GM21367 (cell line): ENCODE measurements at regions not wholly inside any gene's neighbourhood (a gene's known extent, or its start where the extent isn't known, plus 50 kb on each side); places are given as distances from the start of the nearest gene placed in this dataset.
"Not testable (repeated sequence)": the region's sequence is repeated elsewhere in the genome, so short reads cannot be mapped to it uniquely, and the experiment has no call there.

Source experiments
- ATAC-seq: cut with Tn5 transposase; IDR thresholded peaks from one replicate; pipeline ENCODE4 v1.9.1; 2021; ENCODE audit not compliant: unreplicated experiment

DNA sequence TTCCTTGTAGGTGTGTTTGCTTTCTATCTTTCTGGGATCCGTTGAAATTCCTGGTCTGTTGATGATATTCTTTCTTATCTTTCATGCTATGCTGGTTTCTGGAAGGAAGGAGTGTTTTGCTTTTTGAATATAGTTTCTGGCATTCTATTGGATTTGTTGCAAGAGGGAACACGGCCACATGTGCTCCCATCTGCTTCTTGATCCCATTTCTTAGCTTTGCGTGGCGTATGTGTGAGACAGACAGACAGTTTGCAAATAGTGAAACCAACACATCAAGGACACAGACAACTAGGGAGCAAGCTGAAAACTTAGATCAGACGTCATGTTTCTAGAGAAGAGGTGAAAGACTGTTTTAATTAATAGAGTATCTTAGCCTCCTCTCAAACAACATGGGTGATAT lies 261.9 kb upstream of the PUDP start:
- no peak for ATAC-seq

DNA sequence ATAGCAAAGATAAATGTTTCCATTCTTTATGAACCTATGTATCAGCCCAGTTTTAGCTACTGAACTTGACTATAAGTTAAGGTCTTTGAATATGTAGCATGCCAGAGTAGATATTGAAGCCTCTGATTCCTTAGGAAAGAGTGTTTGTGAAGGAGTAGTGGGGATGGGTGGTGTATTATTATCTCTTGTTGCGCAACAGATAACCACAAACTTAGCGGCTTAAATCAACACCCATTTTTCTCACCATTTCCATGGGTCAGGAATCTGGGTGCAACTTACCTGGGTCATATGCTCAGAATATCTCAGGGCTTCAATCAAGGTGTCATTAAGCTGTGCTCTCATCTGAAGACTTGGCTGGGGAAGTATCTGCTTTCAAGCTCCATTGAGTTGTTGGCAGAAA lies 251.4 kb upstream of the PUDP start:
- no peak for ATAC-seq

DNA sequence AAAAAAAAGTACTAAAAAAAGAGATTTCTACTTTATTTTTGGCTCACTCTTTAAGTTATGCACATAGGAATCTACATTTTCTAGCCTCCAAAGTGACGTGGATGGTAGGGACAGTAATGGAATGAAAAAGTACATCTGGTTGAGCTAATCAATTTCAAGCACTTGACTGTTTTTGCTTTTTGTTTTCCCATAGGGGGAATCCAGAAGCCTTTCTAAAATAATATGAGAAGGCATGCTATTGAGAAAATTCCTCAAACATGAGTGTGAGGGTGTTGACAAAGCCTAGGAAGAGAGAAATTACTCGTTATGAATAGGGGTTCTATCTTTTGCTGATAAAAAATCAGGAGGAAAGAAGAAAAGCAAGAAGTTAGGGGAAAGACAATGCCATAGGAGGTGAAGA lies 242.5 kb upstream of the PUDP start:
- ATAC-seq, result no peak

DNA sequence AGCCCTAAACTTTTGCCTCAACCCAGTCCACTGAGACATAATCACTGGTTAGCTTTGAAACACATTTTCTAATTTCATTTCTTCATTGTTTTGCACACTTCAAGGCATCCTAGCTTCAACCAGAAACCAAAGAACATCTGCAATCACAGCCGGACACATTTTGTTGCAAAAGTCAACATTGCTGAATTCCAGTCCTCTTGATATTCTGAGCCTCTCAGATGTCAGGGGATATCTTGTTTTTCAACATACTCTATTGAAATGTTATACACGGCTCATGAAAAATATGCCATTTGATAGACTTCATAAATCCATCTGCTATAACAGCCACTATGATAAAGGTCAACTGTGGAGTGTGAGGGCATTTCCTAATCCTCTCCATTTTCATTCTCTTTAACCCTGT lies 241.6 kb upstream of the PUDP start:
- no peak for ATAC-seq

DNA sequence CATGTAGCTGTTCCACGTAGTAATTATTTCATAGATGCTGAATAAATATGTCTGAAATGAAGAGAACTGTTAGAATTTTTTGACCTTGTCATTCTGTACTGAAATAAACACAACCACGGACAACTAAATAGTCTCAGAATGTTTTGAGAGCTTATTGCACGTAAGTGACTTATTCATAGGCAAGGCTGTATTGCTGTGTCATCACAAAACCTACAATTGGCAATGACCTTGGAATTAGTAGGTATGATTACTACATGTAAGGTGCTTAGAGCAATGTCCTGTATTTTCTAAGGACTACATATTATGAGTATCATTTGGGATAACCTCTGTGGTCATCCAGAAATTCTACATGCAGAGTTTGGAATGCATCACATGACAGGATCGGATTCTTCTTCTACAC lies 237.2 kb upstream of the PUDP start:
- no peak for ATAC-seq

DNA sequence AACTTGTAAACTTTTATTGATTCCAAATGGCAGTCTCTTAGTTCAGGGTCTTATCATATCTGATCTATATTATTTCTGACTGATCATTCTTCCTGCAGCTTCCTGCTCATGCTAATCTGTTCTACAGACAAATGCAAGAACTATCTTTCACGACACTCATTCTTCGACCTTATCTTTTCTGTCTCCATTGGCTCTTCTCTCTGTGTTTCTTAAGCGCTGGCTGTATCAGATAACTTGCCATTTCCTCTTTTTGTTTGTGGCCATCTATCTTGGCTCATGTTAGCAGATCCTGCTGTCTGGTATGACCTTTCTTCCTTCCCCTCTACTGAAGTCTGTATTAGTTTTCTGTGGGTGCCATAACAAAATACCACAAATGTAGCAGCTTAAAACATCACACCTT lies 230.5 kb upstream of the PUDP start:
- no peak for ATAC-seq

DNA sequence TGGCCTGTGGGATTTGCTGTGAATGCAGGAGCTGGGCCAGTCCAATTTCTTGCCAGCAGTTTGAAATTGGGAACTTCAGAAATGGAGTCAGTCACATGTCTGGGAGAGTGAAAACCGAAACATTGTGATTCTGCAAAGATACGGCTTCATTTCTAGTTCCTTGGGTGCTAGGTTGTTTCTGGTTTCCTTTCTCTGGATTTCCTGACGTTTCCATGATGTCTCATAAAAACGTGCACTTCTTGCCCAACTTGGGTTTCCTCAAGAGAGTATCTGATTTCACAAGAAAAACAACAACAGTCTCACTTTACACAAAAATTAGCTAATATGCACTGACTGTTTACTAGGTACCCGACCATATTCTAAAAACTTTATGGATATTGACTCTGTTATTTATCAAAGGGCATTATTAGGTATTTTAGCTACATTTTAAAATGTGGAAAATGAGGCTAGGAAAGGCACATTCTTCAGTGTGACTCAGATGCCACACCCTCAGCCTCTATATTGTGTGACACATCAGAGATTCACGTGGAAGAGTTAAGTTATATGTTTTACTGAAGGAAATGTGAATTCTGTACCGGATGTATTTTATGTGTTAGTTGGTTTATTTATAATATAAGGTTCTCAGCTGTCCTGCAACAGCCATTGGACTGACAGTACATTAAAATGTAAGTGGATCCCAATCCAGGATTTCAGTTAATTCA lies 225.0 kb upstream of the PUDP start:
- ATAC-seq, result no peak

DNA sequence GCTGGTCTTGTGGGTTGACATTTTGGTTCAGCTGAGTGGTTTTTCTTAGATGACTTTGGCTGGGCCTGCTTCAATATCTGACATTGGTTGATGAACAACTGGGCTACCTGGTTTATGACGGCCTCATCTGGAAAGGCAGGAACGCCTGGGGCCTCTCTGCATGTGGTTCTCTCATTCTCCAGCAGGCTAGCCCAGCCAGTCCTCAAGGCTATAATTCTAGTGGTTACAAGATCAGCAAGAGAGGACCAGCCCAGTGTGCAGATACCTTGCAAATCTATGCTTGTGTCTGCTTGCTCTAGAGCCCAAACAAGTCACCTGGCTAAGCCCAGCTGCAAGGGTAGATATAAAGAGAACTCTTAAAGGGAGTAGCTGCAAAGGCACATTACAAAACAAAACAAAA lies 214.2 kb upstream of the PUDP start:
- ATAC-seq, result no peak

DNA sequence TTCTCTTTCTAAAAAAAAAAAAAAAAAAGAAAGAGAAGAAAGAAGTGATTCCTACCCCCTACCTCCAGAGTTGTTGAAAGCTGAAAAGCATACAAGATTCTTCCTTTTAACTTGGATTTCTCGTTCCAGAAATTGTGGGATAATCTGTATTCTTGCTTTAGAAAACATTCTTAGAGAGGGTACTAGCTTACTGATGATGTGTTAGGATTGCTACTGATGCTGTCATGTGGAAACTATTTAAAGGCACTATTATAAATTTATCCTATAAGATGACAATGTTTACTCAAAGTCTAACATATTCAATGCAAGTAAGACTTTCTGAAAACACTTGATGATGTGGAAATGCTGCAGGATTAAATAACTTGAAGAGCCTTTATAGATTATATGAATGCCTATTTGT lies 204.0 kb upstream of the PUDP start:
- no peak for ATAC-seq

DNA sequence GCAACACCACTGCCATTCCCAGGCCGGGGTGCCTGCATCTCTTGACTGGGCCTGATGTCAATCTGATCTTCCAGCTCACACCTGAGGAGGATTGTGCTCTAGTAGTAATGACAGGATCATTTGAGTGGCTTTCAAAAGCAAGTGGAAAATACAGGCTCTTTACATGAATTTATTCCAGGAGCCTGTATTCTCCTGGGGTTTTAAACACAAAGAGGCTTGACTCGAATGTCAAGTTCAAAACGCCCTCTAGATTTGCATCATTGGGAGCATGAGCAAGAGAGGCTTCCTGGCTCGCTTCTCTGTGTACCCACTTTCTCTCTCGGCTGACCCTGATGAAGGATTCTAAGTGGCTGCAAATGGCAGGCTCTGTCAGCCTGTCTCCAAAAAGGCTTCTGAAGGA lies 199.5 kb upstream of the PUDP start:
- ATAC-seq, result no peak

DNA sequence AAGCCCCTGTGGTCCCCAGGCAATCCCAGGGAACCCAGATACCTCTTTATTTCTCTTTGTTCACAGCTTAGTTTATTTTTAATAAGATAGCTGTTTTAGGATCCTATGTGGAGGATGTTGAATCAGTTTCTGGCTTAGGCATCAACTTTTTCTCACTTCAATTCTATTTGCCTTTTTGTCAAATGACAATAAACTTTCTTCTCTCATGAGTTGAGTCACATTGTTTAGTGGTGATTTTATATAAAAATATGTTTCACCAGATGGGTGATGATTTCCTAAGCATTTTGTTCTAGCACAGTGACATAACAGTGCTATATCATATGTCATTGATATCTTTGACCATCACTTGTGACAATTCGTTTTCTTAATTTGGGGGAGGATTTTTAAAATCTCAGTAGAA lies 198.1 kb upstream of the PUDP start:
- no peak for ATAC-seq

DNA sequence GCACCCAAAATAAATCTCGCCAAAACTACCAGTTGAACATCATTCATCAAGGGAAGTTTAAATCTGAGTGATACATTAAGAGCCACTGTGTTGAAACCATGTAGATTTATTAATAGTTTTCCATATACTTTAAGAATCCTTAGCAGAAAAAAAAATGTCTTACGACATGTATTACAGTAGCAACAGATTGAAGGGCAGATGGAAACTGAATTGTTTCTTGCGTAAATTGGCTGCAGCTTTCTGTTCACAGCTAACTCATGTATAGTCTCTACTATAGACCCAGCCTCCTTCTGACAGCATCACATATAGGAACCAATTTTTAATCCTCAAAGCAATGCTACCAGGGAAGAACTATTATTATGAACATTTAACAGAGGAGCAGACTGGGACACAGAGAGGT lies 195.2 kb upstream of the PUDP start:
- no peak for ATAC-seq

DNA sequence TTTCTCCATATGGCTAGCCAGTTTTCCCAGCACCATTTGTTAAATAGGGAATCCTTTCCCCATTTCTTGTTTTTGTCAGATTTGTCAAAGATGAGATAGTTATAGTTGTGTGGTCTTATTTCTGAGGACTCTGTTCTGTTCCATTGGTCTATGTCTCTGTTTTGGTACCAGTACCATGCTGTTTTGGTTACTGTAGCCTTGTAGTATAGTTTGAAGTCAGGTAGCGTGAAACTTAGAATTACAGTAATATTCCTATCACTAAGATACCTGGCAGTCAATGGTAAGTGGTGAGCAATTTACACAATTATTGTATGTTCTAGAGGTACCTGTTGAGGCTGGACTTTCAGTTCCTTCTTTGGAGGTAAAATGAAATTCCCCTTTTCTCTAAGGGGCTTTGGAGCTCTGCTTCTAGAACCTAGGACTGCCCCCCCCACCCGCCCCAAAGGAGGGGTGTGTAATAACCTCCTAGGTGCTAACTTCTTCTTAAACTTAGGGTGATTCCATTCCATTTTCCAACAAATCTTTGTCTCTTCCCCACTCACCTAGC lies 187.9 kb upstream of the PUDP start:
- not testable (repeated sequence) for ATAC-seq

DNA sequence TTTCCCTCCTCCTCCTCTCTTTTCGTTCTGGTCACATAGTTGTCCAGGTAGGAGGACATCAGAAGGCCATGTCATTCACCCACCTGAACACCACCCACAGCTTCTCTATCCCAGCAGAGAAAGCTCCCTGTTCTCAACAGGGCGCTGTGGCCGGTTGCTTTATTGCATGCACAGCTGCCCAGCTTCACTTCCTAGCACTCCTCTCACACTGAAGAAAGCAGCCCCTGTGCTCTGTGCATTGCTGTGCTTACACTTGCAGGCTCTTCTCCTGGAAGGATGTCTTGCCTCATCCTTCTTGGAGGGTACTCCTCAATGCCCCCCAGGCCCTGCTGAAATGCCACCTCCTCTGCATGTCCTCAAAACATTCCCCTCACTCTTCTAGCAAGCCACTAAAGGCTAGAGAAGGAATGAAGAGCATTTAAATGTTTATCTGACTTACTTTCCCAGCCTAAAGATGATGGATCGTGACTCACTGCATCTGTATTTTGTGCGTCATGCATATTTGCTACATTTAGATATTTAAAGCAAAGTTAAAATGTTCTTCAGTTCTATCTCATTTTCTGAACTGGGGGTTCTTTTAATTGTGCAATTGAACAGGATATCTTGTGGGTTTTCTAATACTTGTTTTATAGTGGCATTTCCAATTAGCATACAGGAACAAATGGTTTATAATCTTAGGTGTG lies 186.4 kb upstream of the PUDP start:
- no peak for ATAC-seq

DNA sequence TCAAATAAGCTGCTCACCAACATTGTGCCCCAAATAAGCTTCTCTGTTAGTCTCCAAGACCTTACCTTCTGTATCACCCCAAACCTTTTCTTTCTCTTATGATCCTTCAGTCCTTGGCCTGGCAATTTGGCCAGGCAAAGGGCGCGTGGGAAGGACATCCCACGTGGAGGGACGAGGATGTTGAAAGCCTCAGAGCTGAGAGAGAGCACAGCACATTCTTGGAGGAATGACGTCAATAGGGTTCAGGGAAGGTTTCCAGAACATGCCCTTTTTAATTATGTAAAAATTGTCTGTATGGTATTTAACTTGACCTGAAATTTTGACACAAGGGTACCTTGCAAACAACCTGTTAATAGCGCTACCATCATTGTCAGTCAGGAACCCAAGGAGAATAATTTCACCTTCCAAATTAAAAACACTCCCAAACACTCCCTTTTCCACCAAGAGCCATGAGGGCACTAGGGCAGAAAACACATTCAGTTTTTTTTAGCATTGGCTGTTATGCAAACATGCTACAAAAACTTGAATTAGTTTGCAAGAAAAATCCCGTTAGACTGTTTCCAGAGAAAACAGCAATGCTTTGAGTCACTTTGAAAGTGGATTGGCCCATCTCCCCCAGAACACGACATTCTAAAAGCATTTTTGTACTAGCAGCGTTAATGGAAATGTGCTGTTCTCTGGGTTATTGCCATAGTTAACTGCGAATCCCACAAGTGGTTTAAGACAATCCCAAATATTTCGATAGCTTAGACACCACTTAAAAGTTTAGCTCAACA lies 183.2 kb upstream of the PUDP start:
- ATAC-seq, result no peak

DNA sequence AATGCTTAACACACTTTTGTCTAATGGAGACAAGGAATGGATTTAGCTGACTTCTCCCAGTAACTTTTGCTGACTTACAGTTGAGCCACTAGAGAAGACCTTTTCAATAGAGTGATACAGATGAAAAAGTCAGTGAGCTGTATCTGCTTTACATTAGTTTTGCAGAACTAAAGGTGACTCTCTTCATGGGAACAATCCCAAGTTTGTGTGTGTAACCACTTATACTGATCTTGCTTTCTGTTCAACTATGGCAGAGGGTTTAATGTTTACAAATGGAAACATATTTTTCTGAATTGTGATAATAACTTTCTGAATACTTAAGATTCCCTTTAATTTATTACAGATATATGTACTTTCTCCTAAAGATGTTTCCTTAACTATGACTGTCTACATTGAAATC lies 182.6 kb upstream of the PUDP start:
- ATAC-seq, result no peak

DNA sequence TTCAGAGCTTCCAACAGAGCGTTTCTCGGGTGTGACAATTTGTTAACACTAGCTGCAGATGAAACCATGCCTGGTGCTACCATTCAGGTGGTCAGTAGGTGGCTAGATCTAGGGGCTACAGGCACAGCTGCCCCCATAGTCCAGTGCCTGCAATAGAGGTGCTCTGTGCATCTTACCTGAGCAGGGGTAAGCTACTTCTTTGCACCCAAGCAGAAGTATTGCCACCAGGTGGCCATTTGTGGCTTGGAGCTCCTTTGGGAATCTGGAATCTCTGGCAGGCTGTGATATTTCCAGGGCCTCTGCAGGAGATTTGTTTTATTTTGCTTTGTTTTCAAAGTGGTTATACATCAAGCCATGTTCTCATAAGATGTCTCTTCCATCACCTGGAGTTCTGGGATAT lies 170.7 kb upstream of the PUDP start:
- ATAC-seq, result no peak

DNA sequence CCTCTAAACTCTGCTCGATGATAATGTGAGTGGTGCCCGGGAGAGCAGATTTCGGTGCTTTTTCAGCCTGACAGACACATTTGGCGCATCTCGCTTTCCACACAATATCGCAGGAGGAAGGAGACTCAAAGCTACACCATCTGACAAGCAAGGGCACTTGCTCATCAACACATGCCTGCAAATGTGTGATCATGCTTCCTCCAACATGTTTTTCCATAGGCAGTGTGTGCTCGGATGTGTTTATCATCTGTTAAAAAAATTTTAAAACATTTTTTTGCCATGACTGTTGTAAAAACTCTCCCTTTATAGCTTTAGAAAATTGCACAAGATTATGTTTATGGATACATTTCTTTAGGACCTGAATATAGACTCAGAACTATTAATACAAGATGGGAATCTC lies 170.3 kb upstream of the PUDP start:
- ATAC-seq, result no peak

DNA sequence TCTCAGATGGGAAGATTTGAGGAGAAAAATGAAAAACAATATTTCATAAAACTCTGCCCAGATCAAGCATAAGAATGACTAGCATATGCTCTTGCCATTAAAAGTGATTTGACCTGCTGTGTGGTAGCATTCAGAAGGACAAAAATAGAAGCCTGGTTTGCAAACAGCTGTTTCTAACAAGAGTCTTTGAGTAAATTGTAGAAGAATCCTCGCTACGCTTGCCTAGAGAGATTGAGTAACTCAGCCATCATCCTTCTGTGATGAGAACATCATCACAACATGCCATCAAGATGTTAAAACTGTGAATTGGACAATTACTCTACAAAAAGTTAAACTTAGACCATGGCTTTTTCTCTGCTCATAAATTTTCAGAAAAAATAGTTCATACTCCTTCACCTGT lies 168.9 kb upstream of the PUDP start:
- ATAC-seq, result no peak

DNA sequence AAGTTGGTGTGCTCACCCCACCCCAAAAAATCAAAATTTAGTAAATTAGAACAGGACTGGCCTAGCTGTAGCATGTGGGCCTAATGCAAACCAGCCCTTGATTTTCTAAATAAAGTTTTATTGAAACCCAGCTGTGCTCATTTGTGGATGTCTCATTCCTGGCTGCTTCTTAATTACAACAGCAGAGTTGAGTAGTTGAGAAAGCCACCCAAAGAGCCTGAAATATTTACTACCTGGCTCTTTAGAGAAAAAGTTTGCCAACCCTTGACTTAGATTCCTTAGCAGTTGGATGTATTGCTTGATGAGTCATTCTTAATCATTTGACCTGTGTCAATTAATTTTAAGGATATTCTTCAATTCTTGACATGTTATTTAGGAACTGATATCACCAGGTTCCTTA lies 168.3 kb upstream of the PUDP start:
- ATAC-seq, result no peak

DNA sequence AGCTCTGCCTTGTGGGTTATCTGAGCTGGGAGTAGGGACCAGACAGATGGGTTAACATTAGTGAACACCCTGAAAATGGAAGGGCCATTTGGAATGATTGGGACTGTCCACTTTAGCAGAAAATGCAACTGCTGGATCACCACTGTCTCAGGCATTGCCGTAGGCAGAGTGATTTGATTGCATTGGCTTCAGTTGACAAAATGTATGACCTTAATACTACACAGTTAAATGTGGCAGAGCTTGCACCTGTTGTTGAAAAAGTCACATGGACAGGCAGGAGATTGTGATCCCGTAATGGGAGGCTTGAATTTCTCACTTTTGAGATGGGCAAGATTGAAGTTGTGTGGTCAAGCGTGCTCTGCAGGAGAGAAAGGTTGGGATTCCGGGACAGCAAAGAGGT lies 166.5 kb upstream of the PUDP start:
- no peak for ATAC-seq

DNA sequence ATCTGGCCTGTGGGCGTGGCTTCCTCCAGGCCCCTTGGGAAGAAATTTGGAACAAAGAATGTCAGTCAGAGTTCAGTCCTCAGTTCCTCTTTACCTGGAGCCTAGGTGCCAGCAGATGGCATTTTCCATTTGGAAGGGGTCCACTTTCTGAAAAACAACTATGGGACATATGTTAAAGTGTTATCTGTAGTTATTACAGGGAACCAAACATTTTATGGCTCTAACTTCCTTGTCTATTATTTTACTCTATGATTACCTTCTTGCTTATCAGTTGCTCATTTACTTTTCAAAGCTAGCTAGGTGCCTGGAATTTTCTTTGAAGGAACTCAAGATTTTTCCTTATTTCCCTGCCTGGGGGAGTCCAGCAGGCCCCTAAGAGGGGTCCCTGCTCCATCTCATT lies 159.8 kb upstream of the PUDP start:
- ATAC-seq, result no peak
